Esophagus muscularis mucosa (tissue), 4 donors: ENCODE measurements at regions not wholly inside any gene's neighbourhood (a gene's known extent, or its start where the extent isn't known, plus 50 kb on each side); places are given as distances from the start of the nearest gene placed in this dataset.

ENCODE experiments used
- EP300 ChIP-seq: sonication (generic); formaldehyde crosslinking; IDR thresholded peaks from one replicate; pipeline ENCODE4 v1.6.1; 2017; ENCODE audit warnings: antibody characterized with exemption
- POLR2A ChIP-seq: fragments of 450-650 bp; IDR thresholded peaks from one replicate; pipeline ENCODE4 v1.6.1; 2017; ENCODE audit warnings: antibody characterized with exemption, moderate library complexity, mild to moderate bottlenecking, low read depth
- POLR2AphosphoS5 ChIP-seq, 2 donors: sonication (generic); formaldehyde crosslinking; IDR thresholded peaks; one replicate each; pipeline ENCODE4 v1.6.1; 2017; ENCODE audit warnings: antibody characterized with exemption in 2 of 2
- TF ChIP-seq, protein P1 (sequence below), 3 experiments: fragments of 200-600 bp in 2 of 3; fragments of 450-650 bp in 1 of 3; sonication (generic) in 2 of 3; IDR thresholded peaks; one replicate each; pipeline ENCODE4 v1.5.1; 2017 to 2019; ENCODE audit warnings: antibody characterized with exemption in 3 of 3, mild to moderate bottlenecking in 2 of 3, moderate library complexity in 1 of 3

DNA sequence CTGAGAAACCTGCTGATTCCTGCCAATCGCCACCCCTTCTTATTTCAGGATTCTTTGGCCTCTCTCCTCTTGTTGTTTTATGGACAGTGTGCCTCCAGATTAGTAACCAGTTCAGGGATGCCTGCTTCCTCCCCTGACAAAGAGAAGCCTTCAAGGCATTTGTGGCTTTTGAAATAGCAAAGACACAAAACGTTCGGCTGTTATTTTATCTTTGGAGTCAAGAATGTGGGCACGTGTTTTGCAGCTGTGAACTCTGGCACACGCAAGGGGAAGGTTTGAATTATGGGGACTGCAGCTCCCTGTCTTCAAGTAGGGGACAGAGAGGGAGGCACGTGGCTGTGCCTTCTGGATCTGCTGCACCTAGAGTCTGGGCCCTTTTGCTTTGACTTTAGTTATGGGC is 157.9 kb upstream of the GRB10 start:
- TF ChIP-seq, protein P1, sequence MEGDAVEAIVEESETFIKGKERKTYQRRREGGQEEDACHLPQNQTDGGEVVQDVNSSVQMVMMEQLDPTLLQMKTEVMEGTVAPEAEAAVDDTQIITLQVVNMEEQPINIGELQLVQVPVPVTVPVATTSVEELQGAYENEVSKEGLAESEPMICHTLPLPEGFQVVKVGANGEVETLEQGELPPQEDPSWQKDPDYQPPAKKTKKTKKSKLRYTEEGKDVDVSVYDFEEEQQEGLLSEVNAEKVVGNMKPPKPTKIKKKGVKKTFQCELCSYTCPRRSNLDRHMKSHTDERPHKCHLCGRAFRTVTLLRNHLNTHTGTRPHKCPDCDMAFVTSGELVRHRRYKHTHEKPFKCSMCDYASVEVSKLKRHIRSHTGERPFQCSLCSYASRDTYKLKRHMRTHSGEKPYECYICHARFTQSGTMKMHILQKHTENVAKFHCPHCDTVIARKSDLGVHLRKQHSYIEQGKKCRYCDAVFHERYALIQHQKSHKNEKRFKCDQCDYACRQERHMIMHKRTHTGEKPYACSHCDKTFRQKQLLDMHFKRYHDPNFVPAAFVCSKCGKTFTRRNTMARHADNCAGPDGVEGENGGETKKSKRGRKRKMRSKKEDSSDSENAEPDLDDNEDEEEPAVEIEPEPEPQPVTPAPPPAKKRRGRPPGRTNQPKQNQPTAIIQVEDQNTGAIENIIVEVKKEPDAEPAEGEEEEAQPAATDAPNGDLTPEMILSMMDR (IDR thresholded peaks at IDR 0.05): no peak
- TF ChIP-seq EP300: no peak
- no peak for TF ChIP-seq POLR2A
- TF ChIP-seq POLR2AphosphoS5 (IDR thresholded peaks at IDR 0.05): no peak
